Activated CD4-positive, alpha-beta T cell treated with anti-CD3 and anti-CD28 coated beads for 36 hours (primary cell): ENCODE measurements at regions not wholly inside any gene's neighbourhood (a gene's known extent, or its start where the extent isn't known, plus 50 kb on each side); places are given as distances from the start of the nearest gene placed in this dataset.
"Not testable (repeated sequence)": the region's sequence is repeated elsewhere in the genome, so short reads cannot be mapped to it uniquely, and the experiment has no call there.

ENCODE experiments used
- ATAC-seq: fragments of 200-7000 bp; cut with Tn5 transposase; one replicate; pipeline ENCODE4 v1.10.0; 2021; ENCODE audit warnings: mild to moderate bottlenecking, moderate library complexity
- CTCF ChIA-PET: fragments of 350-600 bp; sonication (Branson Sonifier 250); formaldehyde crosslinking; loops from one replicate; lab custom pipeline; 2021; ENCODE audit warnings: antibody characterized with exemption; lab: Charles Lee
- POLR2A ChIA-PET: fragments of 350-600 bp; sonication (Branson Sonifier 250); formaldehyde crosslinking; loops from one replicate; lab custom pipeline; 2021; ENCODE audit warnings: antibody characterized with exemption, inconsistent platforms; lab: Charles Lee
- DNase-seq: peaks from one replicate; pipeline ENCODE4 v3.0.0-alpha.2; 2020
- H3K27ac Mint-ChIP-seq: one replicate; pipeline ENCODE4 v1.8.0; 2021; ENCODE audit warnings: mixed read lengths
- H3K27me3 Mint-ChIP-seq: one replicate; pipeline ENCODE4 v1.8.0; 2021; ENCODE audit warnings: mixed read lengths
- H3K36me3 Mint-ChIP-seq: one replicate; pipeline ENCODE4 v1.8.0; 2021; ENCODE audit warnings: low read depth, mixed read lengths
- H3K4me1 Mint-ChIP-seq: one replicate; pipeline ENCODE4 v1.8.0; 2021; ENCODE audit warnings: mixed read lengths
- H3K4me3 Mint-ChIP-seq: one replicate; pipeline ENCODE4 v1.8.0; 2021; ENCODE audit warnings: mild to moderate bottlenecking, moderate library complexity, mixed read lengths
- H3K9me3 Mint-ChIP-seq: one replicate; pipeline ENCODE4 v1.8.0; 2021; ENCODE audit warnings: low read depth, mixed read lengths
- intact Hi-C, 2 experiments: fragments of 100-400 bp; cut with DNase I in 1 of 2; cut with micrococcal nuclease in 1 of 2; formaldehyde crosslinking; loops; one replicate each; pipeline versions ENCODE4 v1.14.2 to v1.15.1; 2022 to 2024; cut with DNase I, micrococcal nuclease

- H3K9me3 Mint-ChIP-seq, H3K4me3 Mint-ChIP-seq, ATAC-seq, H3K4me1 Mint-ChIP-seq, H3K36me3 Mint-ChIP-seq, H3K27ac Mint-ChIP-seq, intact Hi-C loops, DNase-seq, H3K27me3 Mint-ChIP-seq, POLR2A ChIA-PET: not testable (repeated sequence)
- CTCF ChIA-PET = interaction anchor here (1.0 kb wide), 1 partner anchor 36 kb away, joined by 3 read pairs; no protein-coding TSS in a partner anchor
Observed at GRCh38 chr1:25171013-25171412, 61.3 kb downstream of the SYF2 start.

DNA sequence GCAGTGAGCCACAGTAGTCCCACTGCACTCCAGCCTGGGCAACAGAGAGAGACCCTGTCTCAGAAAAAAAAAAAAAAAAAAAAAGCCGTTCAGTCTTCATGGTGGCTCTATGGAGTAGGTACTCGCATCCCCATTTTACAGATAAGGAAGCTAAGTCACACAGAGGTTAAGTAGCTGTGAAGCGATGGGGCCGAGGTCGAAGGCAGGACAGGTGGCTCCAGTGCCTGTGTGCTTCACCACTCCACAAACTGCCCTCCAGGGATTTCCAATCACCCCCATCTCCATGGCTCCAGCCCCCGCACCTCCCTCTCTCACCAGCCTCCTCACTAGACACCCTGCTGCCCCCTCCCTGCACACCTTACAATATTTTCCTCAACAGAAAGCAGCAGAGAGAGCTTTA lies 61.9 kb downstream of the SYF2 start:
- Mint-ChIP-seq H3K9me3 (no peaks in the 10 kb centered on the region), H3K27ac (no peak overlapping the region), H3K27me3 (no peaks in the 10 kb centered on the region), H3K4me3 (no peak overlapping the region), H3K36me3 (no peaks in the 10 kb centered on the region), H3K4me1 (no peaks in the 10 kb centered on the region)
- ATAC-seq (no peak), DNase-seq (no peak)
- intact Hi-C loops = no loop called here
- ChIA-PET POLR2A (no interaction called here), CTCF (no interaction called here)

DNA sequence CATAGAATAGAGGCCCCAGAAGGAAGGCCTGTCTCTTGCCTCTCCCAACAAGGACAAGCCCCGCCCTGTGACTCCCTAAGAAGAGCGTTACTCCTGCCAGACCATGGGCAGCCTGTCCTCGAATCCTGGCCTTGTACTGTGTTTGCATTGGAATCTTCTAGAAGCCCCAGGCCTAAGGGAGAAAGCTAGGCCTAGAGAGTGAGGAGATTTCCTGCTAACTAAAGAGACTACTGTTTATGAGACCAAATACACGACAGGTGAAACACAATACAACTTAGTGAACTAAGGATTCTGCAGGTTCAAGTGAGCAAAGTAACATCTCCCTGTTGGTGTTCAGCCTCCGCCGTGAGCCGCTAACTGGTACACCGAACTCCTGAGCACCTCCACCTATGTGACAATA lies 62.7 kb downstream of the SYF2 start:
- no peak for DNase-seq
- CTCF ChIA-PET = no interaction called here
- no peak for ATAC-seq
- Mint-ChIP-seq H3K27ac (no peak overlapping the region), H3K4me1 (no peaks in the 10 kb centered on the region), H3K4me3 (no peak overlapping the region), H3K9me3 (no peaks in the 10 kb centered on the region), H3K27me3 (no peaks in the 10 kb centered on the region), H3K36me3 (no peaks in the 10 kb centered on the region)
- POLR2A ChIA-PET = no interaction called here
- intact Hi-C loops = no loop called here

DNA sequence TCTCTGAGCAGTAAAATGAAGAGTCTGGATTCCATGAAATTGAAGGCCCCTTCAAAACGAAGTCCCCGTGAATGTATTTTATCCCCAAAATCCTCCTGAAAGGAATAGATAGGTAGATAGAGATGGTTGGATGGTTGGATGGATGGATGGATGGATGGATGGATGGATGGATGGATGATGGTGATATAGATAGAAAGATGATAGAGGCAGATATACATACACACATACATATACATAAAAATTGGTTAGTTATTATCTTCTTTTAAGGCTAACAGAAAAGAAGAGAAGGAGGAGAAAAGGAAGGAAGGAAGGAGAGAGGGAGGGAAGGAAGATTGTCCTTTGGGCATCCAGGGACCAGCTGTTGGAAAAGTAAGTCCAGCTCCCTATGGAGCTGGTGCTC lies 63.1 kb downstream of the SYF2 start:
- H3K4me1 Mint-ChIP-seq = no peaks in the 10 kb centered on the region
- ChIA-PET POLR2A (no interaction called here), CTCF (interaction anchor here (0.6 kb wide), 1 partner anchor 25 kb away, joined by 4 read pairs; no protein-coding TSS in a partner anchor)
- DNase-seq = no peak
- H3K27ac Mint-ChIP-seq = no peak overlapping the region
- intact Hi-C loops = no loop called here
- no peak for ATAC-seq
- H3K36me3 Mint-ChIP-seq = no peaks in the 10 kb centered on the region
- H3K27me3 Mint-ChIP-seq = no peaks in the 10 kb centered on the region
- H3K9me3 Mint-ChIP-seq = no peaks in the 10 kb centered on the region
- no peak overlapping the region for H3K4me3 Mint-ChIP-seq

GRCh38 chr1:25168193-25169071 lies 63.9 kb downstream of the SYF2 start:
- CTCF ChIA-PET = interaction anchor here (0.6 kb wide), 1 partner anchor 26 kb away, joined by 4 read pairs; no protein-coding TSS in a partner anchor
- H3K36me3 Mint-ChIP-seq = no peaks in the 10 kb centered on the region
- intact Hi-C loops = no loop called here
- H3K9me3 Mint-ChIP-seq = no peaks in the 10 kb centered on the region
- ATAC-seq (no peak), DNase-seq (no peak)
- no peak overlapping the region for H3K27ac Mint-ChIP-seq
- POLR2A ChIA-PET = no interaction called here
- no peak overlapping the region for H3K4me3 Mint-ChIP-seq
- no peaks in the 10 kb centered on the region for H3K27me3 Mint-ChIP-seq
- no peaks in the 10 kb centered on the region for H3K4me1 Mint-ChIP-seq

DNA sequence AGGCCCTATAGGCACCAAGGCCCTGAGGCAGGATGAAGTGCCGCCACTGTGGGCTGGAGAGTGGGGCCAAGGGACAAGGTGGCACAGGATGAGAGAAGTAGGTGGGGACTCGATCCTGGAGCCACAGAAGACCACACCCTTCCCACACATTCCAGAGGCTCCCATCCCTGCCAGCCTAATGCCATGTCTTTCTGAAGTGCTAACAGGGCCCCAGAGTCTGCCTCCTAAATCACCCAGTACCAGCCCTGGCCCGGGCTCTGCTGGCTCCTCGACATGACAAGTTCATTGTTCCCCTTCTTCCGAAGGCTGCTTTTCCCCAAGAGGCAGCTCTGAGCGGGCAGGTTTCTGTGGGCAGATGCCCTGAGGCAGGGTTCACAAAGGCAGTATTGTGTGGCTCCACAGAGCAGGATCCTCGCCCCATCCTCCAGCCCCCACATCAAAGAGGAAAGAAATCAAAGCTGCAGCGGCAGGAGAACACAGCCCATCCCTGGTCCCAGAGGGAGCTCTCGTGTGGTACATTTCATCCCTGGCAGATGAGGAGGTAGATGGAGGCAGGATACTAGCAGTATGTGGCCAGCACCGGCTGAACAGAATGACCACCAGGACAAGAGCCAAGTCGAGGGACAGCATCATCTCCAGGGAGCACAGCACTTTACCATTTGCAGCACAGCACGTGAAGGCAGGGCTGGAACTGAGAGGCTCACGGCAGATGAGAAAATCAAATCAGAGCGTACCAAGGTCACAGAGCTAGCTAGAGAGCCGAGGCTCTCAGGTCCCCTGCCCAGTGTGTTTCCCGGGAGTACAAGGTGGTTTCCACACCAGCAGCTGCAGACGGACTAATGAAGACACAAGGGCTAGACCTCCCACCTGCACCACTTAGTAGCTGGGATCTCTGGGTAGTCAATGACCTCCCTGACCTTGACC lies 64.8 kb downstream of the SYF2 start:
- POLR2A ChIA-PET = no interaction called here
- ATAC-seq = no peak
- intact Hi-C loops = no loop called here
- Mint-ChIP-seq H3K4me1 (no peaks in the 10 kb centered on the region), H3K36me3 (no peaks in the 10 kb centered on the region), H3K27me3 (no peaks in the 10 kb centered on the region), H3K4me3 (no peak overlapping the region), H3K27ac (no peak overlapping the region), H3K9me3 (no peaks in the 10 kb centered on the region)
- CTCF ChIA-PET = interaction anchor here (0.5 kb wide), 1 partner anchor 320 kb away, joined by 3 read pairs; no protein-coding TSS in a partner anchor
- DNase-seq = no peak

GRCh38 chr1:25166847-25167246 lies 65.5 kb downstream of the SYF2 start:
- Mint-ChIP-seq H3K4me3 (no peak overlapping the region), H3K27me3 (no peaks in the 10 kb centered on the region), H3K4me1 (no peaks in the 10 kb centered on the region), H3K9me3 (no peaks in the 10 kb centered on the region), H3K27ac (no peak overlapping the region), H3K36me3 (no peaks in the 10 kb centered on the region)
- ATAC-seq = no peak
- POLR2A ChIA-PET = no interaction called here
- intact Hi-C loops = no loop called here
- CTCF ChIA-PET = no interaction called here
- no peak for DNase-seq

DNA sequence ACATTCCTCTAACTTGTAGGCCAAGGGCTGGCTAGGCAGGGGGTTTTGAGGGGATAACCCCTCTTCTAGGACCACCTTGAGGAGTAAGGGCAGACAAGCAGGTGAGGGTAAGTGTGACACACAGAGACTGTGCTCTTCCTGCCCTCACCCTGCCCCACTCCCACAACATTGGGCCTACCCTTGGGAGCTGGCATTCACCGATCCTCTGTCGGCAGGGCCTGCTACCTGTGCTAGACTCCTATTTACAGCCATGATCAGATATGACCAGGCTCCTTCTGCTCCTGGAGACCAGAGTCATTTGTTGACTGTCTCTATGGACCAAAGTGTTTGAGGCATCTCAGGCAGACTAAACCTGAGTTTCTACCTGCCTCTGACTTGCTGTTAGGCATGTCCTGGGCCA lies 68.3 kb downstream of the SYF2 start:
- Mint-ChIP-seq H3K4me3 (no peak overlapping the region), H3K27me3 (peaks cover 3% of the 10 kb centered on the region), H3K27ac (no peak overlapping the region), H3K9me3 (no peaks in the 10 kb centered on the region), H3K36me3 (no peaks in the 10 kb centered on the region), H3K4me1 (no peaks in the 10 kb centered on the region)
- no peak for ATAC-seq
- no peak for DNase-seq
- POLR2A ChIA-PET = no interaction called here
- intact Hi-C loops = no loop called here
- CTCF ChIA-PET = no interaction called here

- no peak overlapping the region for H3K4me3 Mint-ChIP-seq
- H3K27ac Mint-ChIP-seq = no peak overlapping the region
Observed at GRCh38 chr1:25161981-25162380, 70.3 kb downstream of the SYF2 start.

DNA sequence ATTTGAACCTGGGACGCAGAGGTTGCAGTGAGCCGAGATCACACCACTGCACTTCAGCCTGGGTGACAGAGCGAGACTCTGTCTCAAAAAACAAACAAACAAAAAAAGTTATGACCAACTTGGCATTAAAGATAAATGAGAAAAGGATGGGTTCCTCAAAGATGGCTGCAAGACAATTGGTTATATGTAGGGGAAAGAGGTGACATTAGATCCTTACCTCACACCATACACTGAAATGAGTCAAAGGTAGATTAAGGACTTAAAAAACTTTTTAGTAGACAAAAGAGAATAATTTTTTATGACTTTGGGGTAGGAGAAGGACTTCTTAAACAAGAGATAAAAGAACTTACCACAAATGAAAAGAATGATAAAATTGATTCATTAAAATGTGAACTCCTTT lies 74.5 kb downstream of the SYF2 start:
- Mint-ChIP-seq H3K27ac (no peak overlapping the region), H3K27me3 (peaks cover 8% of the 10 kb centered on the region), H3K9me3 (no peaks in the 10 kb centered on the region), H3K4me3 (no peak overlapping the region), H3K4me1 (no peaks in the 10 kb centered on the region), H3K36me3 (no peaks in the 10 kb centered on the region)
- POLR2A ChIA-PET = no interaction called here
- intact Hi-C loops = no loop called here
- CTCF ChIA-PET = interaction anchor here (1.6 kb wide), 1 partner anchor 48 kb away, joined by 3 read pairs; no protein-coding TSS in a partner anchor
- DNase-seq (no peak), ATAC-seq (no peak)

More at GRCh38 chr1:25161981-25162380, 70.3 kb downstream of the SYF2 start:
- CTCF ChIA-PET = interaction anchor here (1.1 kb wide), 1 partner anchor 314 kb away, joined by 3 read pairs; no protein-coding TSS in a partner anchor
- no peaks in the 10 kb centered on the region for H3K36me3 Mint-ChIP-seq
- POLR2A ChIA-PET = no interaction called here
- H3K27me3 Mint-ChIP-seq = peaks cover 5% of the 10 kb centered on the region
- ATAC-seq (no peak), DNase-seq (no peak)
- H3K4me1 Mint-ChIP-seq = no peaks in the 10 kb centered on the region
- no peaks in the 10 kb centered on the region for H3K9me3 Mint-ChIP-seq
- intact Hi-C loops = no loop called here

DNA sequence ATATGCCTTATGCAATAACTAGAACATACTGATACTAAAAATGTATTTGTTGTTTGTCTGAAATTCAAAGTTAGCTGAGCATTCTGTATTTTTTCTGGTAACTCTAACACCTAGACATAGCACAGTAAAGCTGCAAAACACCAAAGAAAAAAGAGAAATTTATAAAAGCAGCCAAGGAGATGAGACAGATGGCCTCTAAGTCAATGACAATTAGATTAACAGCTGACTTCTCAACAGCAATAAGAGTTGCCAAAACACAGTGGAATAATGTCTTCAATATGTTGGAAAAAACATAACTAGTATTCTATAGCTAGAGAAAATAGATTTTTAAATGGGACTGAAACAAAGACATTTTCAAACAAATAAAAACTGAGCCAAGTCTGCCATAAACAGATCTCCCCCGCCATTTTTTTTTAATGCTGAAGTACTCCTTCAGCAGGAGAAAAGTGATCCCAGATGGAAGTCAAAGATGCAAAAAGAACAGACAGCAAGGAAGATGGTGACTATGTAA lies 81.3 kb downstream of the SYF2 start:
- ATAC-seq = no peak
- no peak for DNase-seq
- intact Hi-C loops = no loop called here
- Mint-ChIP-seq H3K27me3 (peaks cover 23% of the 10 kb centered on the region), H3K4me3 (no peak overlapping the region), H3K4me1 (no peaks in the 10 kb centered on the region), H3K27ac (no peak overlapping the region), H3K9me3 (no peaks in the 10 kb centered on the region), H3K36me3 (no peaks in the 10 kb centered on the region)
- POLR2A ChIA-PET = interaction anchor here (0.7 kb wide), 1 partner anchor 94 kb away, joined by 4 read pairs; no protein-coding TSS in a partner anchor
- CTCF ChIA-PET = interaction anchor here (0.7 to 0.9 kb wide), 2 partner anchors 216 to 400 kb away, joined by 3 to 4 read pairs; no protein-coding TSS in a partner anchor
